Pancreas (tissue), 10 donors: ENCODE measurements at regions not wholly inside any gene's neighbourhood (a gene's known extent, or its start where the extent isn't known, plus 50 kb on each side); places are given as distances from the start of the nearest gene placed in this dataset.

Experiments
- ATAC-seq, 4 donors: fragments of 200-7000 bp; cut with Tn5 transposase; one replicate each; pipeline versions ENCODE4 v1.8.0 to v1.9.1; 2020; ENCODE audit warnings: mild to moderate bottlenecking in 4 of 4, moderate library complexity in 4 of 4
- DNase-seq, 6 donors: peaks; one replicate each; pipeline ENCODE4 v3.0.0-alpha.2; 2020
- FAIRE-seq: peaks from 2 replicates; lab custom pipeline; 2012; peaks lifted over from hg19 to GRCh38; lab: Jason Lieb, UNC
- H3K27ac ChIP-seq, 4 donors: fragments of 200-600 bp; sonication (generic); 1 replicate in 3 of 4; 2 replicates in 1 of 4; pipeline versions ENCODE4 v1.5.0 to v1.8.0; 2020
- H3K27me3 ChIP-seq, 4 donors: fragments of 200-600 bp; one replicate each; pipeline ENCODE4 v1.8.0; 2021
- H3K36me3 ChIP-seq, 3 donors: fragments of 200-600 bp; sonication (generic) in 1 of 3; one replicate each; pipeline versions ENCODE4 v1.5.0 to v1.8.0; 2020 to 2021
- H3K4me1 ChIP-seq, 3 donors: fragments of 200-600 bp; one replicate each; pipeline ENCODE4 v1.8.0; 2021
- H3K4me3 ChIP-seq, 4 donors: fragments of 200-600 bp; sonication (generic) in 2 of 4; one replicate each; pipeline versions ENCODE4 v1.5.0 to v1.8.0; 2020 to 2021
- H3K9me3 ChIP-seq, 4 donors: fragments of 200-600 bp; one replicate each; pipeline ENCODE4 v1.8.0; 2021
- CTCF ChIP-seq, 4 donors: fragments of 200-600 bp; sonication (generic) in 3 of 4; IDR thresholded peaks; one replicate each; pipeline versions ENCODE4 v1.5.0 to v1.8.0; 2021; ENCODE audit warnings: antibody characterized with exemption in 4 of 4
- WGBS, 2 donors: extraction: QIAGEN DNeasy Blood & Tissue Kit; methylation state at CpG; one replicate each; pipeline ENCODE4 v1.1.7; 2013; 5-methylcytosine and 5-hydroxymethylcytosine counted together
- intact Hi-C, 3 donors: fragments of 100-400 bp; cut with DNase I; formaldehyde crosslinking; loops; one replicate each; pipeline versions ENCODE4 v1.11.1 to v1.14.2; 2022
- microRNA-seq, 2 donors: library from miRNA; unstranded; fragments of <30 nt; microRNA quantifications; one replicate each; pipeline versions ENCODE4 to v1.1.0, GENCODE V29; 2019 to 2020
- donor health status: healthy with polysubstance abuse.
- donor health status: DM: no; HTN: no; CAD: no; lungs with moderate emphysema.
- donor health status: DM: no; HTN: no; CAD: no.
- donor health status: control.
- donor health status: control.
- donor health status: Bipolar disorder and iron deficiency.
- donor health status: DM: yes; HTN: yes; CAD: no.
- donor health status: DM: no; HTN: no; CAD: no.
- donor health status: DM: no; HTN: no; CAD: no.
- donor health status: DM: yes; HTN: yes; CAD: no.

GRCh38 chr4:65724973-65725372 lies 54.7 kb upstream of the EPHA5 start:
- DNase-seq (no peak), ATAC-seq (no peak), FAIRE-seq (no peak)

More at GRCh38 chr4:65724973-65725372, 54.7 kb upstream of the EPHA5 start:
- no peaks in the 10 kb centered on the region for H3K36me3 ChIP-seq
- TF ChIP-seq CTCF (IDR thresholded peaks at IDR 0.05), result no peak
- H3K9me3 ChIP-seq, result no peaks in the 10 kb centered on the region
- no peak overlapping the region for H3K27ac ChIP-seq
- 62 to 73% methylated on average over 5 of the region's 5 CpGs for WGBS, 2 donors
- no peak overlapping the region for H3K4me3 ChIP-seq
- no peaks in the 10 kb centered on the region for H3K4me1 ChIP-seq
- intact Hi-C loops, result loop anchor here in 1 of 3 donors (5.0 kb wide), 1 partner anchor 37 kb away; no protein-coding TSS in a partner anchor
- no peaks in the 10 kb centered on the region for H3K27me3 ChIP-seq

Small RNA genes in the stretch of these regions (microRNA-seq; reads per million reads assigned to microRNA genes)
- gene MIR1269A, result 0 to 5.6 reads per million in 2 donors
